PC-3 (cell line): ENCODE measurements at regions not wholly inside any gene's neighbourhood (a gene's known extent, or its start where the extent isn't known, plus 50 kb on each side); places are given as distances from the start of the nearest gene placed in this dataset.

Source experiments
- EZH2 ChIP-seq: fragments of 300-600 bp; sonication (generic); IDR thresholded peaks from one replicate; pipeline ENCODE4 v1.6.1; 2017; ENCODE audit warnings: antibody characterized with exemption, mild to moderate bottlenecking, low read length; ENCODE audit not compliant: unreplicated experiment
- TF ChIP-seq, protein P1 (sequence below): fragments of 300-600 bp; sonication (generic); conservative IDR thresholded peaks from 2 replicates; pipeline ENCODE4 v1.5.1; 2017; ENCODE audit warnings: antibody characterized with exemption, low read depth, mild to moderate bottlenecking, low read length

GRCh38 chr12:17076028-17076744, 470.2 kb upstream of the LMO3 start:
- no peak for TF ChIP-seq EZH2
- TF ChIP-seq, protein P1, sequence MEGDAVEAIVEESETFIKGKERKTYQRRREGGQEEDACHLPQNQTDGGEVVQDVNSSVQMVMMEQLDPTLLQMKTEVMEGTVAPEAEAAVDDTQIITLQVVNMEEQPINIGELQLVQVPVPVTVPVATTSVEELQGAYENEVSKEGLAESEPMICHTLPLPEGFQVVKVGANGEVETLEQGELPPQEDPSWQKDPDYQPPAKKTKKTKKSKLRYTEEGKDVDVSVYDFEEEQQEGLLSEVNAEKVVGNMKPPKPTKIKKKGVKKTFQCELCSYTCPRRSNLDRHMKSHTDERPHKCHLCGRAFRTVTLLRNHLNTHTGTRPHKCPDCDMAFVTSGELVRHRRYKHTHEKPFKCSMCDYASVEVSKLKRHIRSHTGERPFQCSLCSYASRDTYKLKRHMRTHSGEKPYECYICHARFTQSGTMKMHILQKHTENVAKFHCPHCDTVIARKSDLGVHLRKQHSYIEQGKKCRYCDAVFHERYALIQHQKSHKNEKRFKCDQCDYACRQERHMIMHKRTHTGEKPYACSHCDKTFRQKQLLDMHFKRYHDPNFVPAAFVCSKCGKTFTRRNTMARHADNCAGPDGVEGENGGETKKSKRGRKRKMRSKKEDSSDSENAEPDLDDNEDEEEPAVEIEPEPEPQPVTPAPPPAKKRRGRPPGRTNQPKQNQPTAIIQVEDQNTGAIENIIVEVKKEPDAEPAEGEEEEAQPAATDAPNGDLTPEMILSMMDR: no peak
